CD4-positive, alpha-beta T cell treated with Interleukin-17A for 4 hours (primary cell): ENCODE measurements at regions not wholly inside any gene's neighbourhood (a gene's known extent, or its start where the extent isn't known, plus 50 kb on each side); places are given as distances from the start of the nearest gene placed in this dataset.
"Not testable (repeated sequence)": the region's sequence is repeated elsewhere in the genome, so short reads cannot be mapped to it uniquely, and the experiment has no call there.

Experiments
- DNase-seq: peaks from one replicate; pipeline ENCODE4 v3.0.0-alpha.2; 2020; ENCODE audit warnings: mixed read lengths

DNA sequence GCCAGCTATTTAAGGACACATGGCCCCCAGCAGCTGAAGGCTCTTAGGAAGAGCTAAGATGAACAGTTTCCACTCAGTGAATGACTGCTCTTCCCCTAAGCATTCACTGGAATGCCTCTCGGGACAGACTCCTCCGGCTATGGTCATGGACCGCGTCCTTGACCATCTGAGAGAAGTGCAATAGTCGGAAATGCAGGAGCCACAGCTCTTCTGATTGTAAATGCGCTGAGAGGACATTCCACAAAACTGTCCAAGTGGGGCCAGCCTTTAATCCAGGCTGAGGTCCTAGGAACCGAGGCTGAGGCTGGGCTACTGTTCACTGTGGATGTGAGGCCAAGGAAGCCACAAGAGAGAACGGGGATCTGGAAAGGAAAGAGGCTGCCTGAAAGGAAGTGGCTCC lies 162.0 kb upstream of the TMEM72 start:
- no peak for DNase-seq

DNA sequence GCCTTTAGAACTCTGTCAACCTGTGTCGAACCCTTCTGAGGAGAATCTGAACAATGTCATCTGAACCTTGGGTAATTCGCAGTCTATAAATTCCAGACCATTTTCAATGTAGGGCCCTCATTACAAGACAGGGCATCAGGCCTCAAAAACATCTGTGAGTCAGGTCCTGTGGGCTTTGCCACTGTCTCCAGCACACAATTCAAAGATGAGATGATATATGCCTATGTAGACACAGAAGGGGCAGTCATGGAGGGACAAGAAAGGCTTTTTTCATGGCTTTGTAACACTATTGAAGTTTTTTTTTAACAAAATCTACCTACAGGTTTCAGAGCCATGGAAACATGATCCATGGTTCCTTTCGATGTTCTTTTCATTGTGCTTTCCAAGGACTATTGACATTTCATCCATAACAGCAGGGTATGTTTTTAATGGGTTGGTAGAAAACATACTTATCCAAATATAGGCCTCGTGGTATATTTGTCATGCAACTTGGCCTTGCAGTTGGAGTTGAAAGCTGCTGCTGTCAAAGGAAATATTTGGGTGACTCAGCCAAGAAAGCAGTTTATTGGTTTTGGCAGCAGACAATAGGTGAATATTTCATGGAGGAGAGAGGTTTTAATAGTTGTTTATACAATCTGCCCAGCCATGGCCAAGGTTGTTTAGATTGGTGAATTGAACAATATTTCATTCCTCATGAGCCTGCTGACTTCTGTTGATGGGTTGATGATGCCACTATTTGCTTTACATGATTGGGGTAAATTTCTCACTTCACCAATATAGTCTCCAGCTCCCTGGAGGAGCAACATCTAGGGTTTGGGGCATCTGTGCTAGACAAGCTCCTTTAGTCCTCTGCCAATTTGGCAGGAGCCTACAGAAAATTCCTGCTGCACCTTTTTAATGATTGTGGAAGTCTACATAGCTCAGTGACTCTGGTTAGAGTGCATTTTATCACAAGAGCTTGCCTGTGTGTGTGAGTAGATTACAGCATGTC lies 158.4 kb upstream of the TMEM72 start:
- no peak for DNase-seq

DNA sequence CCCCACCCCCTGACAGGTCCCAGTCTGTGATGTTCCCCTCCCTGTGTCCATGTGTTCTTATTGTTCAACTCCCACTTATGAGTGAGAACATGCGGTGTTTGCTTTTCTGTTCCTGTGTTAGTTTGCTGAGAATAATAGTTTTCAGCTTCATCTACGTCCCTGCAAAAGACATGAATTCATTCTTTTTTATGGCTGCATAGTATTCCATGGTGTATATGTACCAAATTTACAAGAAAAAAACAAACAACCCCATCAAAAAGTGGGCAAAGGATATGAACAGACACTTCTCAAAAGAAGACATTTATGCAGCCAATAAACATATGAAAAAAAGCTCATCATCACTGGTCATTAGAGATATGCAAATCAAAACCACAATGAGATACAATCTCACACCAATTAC lies 156.8 kb upstream of the TMEM72 start:
- DNase-seq, result not testable (repeated sequence)

DNA sequence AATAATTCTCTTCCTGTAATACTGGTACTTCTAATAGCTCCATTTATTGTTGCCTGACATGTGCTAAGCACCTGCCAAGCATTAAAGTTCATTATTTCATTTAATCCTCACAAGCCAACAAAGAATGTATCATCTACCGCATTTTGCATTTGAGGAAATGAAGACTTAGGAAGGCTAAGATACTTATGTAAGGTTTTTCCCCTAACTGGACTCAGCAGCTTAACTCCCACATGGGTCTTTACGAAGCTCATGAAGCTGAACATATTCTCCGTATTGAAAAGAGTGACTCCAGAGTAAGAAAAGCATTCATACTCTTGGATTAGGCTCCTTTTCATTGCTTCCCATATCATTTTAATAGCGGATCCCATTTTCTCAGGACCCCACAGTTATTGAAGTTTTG lies 155.7 kb upstream of the TMEM72 start:
- no peak for DNase-seq

DNA sequence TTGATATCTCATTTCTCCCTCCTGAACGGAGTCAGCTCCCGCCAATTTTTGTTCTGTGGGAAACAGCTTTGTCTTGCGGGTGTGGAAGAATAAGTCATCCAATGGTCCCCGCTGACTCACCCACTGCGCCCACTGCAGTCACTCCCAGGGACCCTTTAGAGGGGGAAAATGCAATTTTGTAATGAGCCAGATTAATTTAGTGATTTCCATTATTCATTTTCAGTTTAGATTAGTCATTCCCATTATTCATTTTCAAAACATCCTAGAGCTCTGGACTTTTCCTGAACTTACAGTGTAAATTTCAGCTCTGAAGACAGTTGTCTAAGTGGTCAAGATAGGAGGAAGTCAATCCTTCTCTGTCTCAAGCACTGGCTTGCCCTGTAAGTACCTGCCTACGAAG lies 154.9 kb upstream of the TMEM72 start:
- DNase-seq, result no peak

DNA sequence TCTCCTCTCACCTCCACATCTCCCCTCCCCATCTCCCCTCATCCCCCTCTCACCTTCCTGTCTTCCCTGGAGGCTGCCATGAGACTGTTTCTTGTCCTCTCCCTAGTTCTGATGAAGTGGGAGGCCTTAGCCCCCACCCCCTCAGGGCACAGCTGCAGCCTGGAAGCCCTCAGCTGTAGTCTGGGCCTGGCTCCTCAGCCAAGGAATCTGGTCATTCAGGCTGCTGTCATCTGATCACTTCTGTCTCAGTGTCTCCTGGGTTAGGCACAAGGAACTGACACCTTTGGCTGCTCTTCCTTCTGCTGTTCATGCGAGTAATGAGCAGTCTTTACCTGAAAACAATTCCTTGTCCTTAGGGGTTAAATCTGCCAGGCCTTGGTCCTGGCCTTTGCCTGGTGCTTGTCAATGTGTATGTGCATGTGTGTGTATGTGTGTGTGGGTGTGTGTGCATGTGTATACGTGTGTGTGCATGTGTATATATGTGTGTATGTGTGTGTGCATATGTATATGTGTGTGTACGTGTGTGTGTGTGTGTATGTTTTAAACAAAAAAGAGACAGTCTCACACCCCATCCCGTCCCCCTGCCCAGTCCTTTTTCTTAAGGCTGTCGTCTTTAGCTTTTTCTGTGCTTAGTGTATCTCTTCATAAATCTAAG lies 153.5 kb upstream of the TMEM72 start:
- DNase-seq, result no peak

DNA sequence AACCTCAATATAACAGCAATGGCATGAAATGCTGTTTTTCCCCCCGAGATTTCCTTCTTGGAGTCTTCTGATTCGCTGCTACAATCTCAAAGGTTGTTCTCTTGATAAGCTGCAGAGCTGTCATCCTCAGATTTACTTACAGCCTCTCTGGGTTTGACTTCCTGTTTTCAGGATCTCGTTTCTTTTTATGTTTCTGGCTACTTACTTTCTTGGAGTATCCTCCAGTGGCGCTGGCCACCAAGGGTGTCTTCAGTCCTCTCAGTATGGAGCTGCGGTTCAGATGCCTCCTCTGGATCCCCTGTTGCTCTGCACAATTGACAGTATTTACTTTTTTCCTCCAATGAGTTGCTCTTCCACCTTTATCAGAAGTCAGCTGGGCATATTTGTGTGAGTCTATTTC lies 152.0 kb upstream of the TMEM72 start:
- DNase-seq, result no peak

DNA sequence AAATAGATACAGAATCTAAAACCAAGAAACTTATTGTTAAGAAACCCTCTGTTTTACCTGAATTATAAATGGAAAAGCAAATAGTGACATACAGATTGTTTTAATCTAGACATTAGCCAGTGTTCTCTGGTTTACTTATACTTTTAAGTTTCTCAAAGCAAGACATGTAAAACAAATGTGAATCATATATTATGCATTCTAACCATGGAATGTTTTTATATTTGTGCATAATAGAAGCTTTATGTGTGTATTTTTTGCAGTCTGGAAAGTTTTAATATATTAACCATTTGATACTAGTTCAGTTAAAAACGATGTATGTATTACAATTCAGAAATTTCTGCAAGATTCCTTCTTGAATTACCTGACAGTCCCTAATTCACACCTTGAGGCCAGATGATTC lies 150.6 kb upstream of the TMEM72 start:
- no peak for DNase-seq

DNA sequence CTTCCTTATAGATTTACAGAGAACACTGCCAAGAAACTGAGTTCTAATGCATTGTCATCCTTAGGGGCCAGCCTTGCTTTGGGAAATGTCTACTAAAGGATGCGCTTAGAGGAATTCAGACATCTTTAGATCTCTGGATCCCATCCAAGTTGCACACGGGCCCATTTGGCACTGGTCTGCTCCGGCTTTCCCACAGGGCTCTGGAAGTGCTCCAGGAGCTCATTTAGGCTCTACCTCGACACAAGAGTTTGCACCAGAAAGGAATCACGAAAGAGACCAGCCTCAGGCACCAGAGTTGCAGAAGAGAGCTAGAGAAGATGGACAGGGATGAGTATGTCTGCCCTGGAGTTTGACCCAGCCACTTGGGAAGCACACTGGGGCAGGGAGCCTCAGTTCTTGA lies 150.1 kb upstream of the TMEM72 start:
- DNase-seq, result no peak

DNA sequence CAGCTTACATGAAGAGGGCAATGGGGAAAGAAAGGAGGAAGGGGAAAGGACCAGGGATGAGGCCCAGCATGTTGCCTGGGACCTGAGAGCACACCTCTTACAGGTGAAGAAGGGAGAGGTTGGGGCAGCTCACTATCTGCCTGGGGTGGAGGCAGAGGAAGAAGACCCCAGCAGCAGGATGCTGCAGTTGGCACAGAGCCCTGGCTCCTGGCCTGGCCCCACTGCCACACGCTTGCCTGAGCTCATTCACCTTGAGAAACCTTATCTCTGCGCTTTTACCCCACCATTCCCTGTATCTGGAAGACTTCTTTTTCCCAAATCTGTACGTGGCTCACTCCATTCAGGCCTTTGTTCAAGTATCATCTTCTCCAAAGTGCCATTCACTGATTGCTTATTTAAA lies 147.8 kb upstream of the TMEM72 start:
- DNase-seq, result no peak

DNA sequence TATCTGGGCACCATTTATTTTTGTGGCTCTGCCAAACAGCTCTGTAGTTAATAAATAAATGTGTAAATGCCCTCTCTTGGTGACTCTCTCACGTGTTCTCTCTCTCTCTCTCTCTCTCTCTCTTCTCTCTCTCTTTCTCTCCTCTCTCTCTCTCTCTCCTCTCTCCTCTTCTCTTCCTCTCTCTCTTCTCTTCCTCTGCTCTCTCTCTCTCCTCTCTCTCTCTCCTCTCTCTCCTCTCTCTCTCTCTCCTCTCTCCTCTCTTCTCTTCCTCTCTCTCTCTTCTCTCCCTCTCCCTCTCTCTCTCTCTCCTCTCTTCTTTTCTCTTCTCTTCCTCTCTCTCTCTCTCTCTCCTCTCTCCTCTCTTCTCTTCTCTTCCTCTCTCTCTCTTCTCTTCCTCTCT lies 145.8 kb upstream of the TMEM72 start:
- no peak for DNase-seq

DNA sequence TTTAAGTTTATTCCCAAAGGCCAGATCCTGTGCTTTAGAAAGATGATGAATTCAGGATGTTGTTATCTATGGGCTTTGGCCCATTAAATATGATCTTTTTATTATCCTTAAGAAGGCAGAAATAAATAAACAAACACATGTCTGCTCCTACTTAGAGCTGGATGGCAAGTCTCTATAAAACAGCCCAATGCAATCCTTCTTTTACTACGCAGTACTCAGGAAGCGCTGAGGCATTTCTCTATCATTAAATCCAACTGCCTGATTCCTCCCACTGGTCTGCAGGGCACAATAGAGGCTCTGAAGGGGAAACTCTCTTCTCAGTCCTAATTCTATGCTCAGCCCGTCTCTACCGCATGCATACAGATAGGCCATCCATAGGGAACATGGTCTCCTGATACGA lies 144.5 kb upstream of the TMEM72 start:
- DNase-seq, result no peak

DNA sequence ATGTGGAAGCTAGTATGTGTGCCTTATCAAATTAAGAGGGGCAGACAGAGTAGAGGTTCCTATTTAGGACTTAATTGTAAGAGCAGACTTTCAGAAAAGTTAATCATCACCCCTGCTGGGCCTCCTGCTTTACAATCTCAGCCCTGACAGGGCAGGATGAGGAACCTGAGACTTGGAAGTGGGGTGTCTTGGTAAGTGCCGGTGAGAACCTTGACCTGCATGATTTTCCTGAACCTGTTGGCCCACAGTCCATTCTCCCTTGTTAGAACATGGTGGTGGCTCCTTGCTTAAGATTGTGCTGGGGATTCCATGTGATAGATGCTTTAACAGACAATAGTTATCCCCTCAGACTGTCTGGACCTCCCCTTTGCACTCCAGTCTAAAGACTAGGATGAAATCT lies 141.7 kb upstream of the TMEM72 start:
- no peak for DNase-seq

DNA sequence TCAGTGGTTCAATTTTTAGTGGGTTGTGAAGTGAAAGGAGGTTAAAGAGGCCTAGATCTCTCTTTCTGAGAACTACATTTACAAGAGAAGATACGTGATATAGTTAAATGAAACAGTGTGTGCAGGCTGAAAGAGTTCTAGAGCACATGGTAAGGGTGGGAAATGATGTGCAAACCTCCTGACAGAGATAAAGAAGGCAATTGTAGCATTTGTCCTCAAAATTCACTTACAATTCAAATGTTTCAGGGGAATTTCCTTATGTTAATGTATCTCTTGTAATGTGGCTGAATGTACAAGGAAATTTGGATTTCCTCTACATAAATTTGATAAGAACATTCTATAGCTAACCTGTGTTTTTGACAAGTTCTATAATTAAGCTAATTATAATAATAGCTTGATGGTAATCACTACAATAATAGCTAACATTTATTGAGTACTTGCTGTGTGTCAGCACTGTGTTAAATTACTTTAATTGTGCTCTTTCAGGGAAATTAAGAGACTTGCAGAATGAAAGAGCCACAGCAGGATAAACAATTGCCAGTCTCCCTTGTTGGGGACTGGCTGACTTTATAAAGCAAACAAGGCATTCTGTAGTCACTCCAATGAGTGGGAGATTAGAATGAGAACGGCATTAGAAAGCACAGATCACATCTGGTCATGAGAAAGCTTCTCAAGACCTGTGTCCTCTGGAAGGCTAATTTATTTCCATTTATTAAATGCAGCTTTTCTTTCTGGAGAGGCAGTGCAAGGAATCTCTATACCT lies 139.7 kb upstream of the TMEM72 start:
- no peak for DNase-seq

DNA sequence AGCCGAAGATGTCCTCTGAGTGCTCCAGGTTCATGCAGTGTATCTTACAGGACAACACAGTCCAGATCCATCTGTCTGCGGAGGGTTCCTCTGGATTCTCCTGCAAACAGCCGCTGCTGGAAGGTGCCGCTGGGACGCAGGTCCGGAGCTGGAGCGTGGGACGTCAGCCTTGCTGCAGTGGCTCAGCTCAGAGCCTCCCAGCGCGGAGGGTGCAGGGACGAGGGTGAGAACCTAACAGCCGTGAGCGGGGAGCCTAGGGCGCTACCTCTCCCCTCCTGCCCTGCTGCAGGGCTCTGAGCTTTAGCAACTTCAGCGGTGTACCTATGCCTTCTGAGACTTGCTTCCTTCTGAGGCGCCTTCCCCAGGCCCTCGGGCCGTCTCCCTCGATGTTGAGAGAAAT lies 137.6 kb upstream of the TMEM72 start:
- DNase-seq, result no peak

DNA sequence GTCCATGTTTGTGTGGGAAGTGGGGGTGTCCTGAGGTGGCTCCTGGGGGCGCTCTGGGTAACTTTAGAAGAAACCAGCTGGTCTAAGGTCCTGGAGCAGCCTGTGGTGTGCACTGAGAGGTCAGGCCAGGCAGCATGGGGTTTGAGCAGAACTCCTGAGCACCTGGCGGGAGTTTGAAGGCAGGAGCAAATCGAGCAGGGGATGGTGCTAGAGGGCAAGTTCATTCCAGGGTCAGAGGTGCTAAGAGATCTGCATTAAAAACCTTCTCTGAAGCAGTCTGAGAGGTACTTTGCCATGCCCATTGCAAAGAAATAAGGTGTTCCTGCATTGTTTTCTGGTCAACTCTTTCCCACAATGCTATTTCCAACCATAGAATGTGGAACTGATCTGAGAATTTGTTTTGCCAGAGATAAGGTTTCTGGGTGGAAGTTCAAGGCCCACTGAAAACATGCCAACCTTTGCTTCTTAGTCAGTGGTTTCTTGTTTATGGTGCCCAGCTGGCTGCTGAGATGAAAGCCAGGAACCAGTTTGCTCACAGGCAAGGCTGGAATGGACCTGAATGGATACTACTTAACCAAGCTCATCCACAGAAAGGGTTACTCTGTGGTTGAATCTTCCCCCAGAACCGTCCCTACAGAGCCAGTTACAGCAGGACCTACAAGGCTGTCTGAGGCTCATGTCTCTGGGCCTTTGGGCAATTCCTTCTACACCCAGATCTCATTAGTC lies 136.3 kb upstream of the TMEM72 start:
- no peak for DNase-seq

DNA sequence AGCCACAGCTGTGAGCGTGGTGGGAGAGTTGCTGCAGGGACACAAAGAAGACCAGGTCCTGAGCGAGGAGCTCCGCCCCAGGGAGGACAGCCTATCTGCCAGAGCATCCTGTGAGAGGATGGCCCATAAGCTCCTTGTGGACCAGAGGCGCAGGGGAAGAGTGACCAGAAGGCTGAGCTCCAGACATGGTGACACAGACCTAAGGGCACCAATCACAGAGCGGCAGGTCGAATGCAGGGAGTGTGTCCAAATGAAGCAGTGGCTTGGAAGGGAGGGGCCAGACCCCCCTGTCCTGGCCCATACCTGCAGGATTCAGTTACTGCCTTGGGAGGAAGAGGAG lies 135.8 kb upstream of the TMEM72 start:
- no peak for DNase-seq

DNA sequence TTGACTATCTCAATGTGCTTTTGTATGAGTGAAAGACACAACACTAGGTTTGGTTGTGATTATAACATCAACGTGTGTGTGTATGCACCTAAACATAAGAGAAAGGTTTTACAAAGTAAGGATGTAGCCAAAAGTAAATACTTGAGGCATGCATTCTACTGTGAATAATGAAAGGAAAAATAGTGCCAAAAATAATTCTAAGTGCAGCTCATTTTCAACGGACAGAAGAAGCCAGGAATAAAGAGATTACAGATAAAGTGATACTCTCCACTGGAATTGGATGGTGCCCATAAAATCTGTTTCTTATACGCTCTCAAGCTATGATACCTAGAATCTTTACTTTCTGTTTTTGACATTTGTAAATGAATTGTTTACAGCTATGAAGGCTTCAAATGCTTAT lies 135.0 kb upstream of the TMEM72 start:
- DNase-seq, result no peak

DNA sequence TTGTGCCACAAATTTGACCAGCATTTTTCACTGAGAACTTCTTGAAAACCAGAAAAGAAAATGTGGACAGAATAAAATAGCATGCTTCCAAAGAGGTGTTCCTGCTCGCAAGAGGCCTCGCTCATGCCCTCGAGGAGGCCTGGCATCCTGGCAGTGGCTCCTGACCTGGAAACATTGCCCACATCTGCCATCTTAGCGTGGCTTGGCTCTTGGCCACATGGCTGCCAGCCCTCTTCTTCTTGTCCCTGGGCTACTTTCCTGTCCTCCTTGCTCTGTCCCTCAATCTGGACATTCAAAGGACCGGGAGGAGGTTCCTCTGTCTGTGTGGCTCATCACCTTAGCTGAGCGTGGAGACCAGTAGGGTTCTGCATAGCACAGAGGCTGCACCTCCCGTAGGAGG lies 131.6 kb upstream of the TMEM72 start:
- no peak for DNase-seq

DNA sequence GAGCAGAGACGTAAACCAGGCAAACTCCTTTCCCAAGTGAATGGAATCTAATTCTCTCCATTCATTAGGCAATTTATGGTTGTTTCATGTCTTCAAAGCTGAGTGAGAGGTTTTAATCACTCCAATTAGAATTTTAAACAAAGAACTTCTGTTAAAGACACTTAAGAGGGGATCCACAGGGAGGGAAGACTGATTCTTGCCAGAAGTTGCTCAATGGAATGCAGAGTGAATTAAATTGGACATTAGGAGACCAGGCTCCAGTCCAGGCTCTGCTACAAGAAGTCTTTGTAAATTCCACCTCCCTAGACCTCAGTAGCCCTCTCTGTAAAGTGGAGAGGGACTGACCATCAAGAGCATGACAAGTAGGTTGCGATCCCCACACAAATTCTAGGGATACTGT lies 130.7 kb upstream of the TMEM72 start:
- no peak for DNase-seq

DNA sequence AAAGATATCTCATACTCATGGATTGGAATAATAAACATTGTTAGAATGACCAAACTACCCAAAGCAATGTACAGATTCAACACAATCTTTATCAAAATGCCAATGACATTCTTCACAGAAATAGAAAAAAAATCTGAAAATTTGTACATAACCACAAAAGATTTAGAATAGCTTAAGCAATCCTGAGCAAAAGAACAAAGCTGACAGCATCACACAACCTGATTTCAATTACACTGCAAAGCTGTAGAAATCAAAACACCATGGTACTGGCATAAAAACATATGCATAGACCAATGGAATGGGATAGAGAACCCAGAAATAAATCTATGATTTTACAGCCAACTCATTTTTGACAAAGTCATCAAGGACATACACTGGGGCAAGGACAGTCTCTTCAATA lies 130.0 kb upstream of the TMEM72 start:
- DNase-seq, result no peak

DNA sequence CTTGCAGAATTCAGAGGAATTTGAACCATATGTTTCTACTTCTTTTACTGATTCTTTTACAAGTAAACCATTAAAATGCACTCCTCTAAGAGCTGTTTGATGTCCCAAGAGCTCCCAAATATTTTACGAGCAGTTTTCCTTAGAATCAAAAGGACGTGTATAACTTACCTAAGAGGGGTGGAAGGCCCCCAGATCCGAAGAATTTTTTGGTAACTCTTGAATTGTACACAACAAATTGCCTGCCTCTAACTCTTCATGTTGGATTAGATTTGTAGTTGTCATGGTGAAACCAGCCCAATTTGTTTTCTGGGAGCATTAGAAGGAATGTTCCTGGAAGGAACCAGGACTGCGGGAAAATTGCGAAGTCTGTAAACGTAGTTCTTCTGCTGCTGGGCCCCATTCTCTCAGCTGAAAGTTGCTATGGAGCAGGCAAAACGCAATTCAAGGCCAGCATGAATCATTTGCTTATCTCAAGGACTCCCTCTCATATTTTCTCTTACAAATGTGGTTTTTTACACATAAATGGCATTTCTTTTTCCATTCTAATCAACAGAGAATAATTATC lies 124.8 kb upstream of the TMEM72 start:
- DNase-seq, result no peak
